B cell (primary cell): ENCODE measurements at regions not wholly inside any gene's neighbourhood (a gene's known extent, or its start where the extent isn't known, plus 50 kb on each side); places are given as distances from the start of the nearest gene placed in this dataset.

ENCODE experiments used
- CTCF ChIP-seq: fragments of 200-600 bp; IDR thresholded peaks from one replicate; pipeline ENCODE4 v1.8.0; 2022; ENCODE audit warnings: antibody characterized with exemption, mild to moderate bottlenecking
- EZH2 ChIP-seq: IDR thresholded peaks from 2 replicates; pipeline ENCODE4 v1.6.1; 2012; ENCODE audit warnings: borderline replicate concordance, low read depth, mild to moderate bottlenecking, moderate library complexity, low read length; ENCODE audit not compliant: insufficient read depth, poor library complexity, severe bottlenecking

- no peak for TF ChIP-seq CTCF
- TF ChIP-seq EZH2 = no peak
Measured at GRCh38 chr7:18386607-18387006, 108.9 kb upstream of the HDAC9 start.
